ENCODE measurements at regions not wholly inside any gene's neighbourhood (a gene's known extent, or its start where the extent isn't known, plus 50 kb on each side); places are given as distances from the start of the nearest gene placed in this dataset.
"Not testable (repeated sequence)": the region's sequence is repeated elsewhere in the genome, so short reads cannot be mapped to it uniquely, and the experiment has no call there.

- DNase-seq, result no peak
Observed at GRCh38 chr18:1846640-1847039, 724.7 kb downstream of the METTL4 start.

DNA sequence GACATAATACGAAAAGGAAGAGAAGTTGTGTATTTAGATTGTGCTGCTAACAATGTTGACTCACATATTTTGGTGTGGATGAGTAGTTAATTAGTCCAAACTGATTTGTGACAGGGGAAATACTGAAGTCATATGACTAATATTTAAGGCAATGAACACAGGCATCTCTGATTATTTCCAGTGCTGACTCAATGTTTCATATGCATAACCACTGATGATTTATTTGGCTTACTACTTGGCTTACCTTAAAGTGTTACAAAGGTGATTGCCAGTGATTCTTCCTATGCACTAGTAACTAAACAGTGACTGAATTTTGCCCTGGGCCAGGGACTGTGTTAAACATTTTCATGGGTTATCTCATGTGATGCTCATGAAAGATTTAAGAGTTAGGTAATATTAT, 722.6 kb downstream of the METTL4 start:
- DNase-seq, result no peak

DNA sequence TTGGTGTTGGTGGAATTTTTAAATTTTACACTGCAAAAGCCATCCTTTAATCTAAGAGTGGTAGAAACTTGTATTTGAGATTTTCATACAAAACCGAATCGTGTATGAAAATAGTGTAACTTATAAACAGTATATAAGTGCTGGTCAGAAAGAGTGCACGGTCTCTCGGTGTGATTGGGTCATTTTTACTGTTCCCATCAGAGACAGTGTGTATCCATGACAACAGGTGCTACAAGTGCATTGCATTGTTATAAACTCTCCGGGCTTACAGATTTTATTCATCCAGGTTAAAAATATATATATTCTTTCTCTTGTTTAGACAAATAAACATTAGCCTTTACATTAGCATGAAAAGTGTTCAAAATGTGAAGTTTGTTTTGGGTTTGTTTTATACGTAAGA, 721.9 kb downstream of the METTL4 start:
- no peak for DNase-seq

- DNase-seq, result not testable (repeated sequence)
Observed at GRCh38 chr18:1857281-1857680, 714.0 kb downstream of the METTL4 start.

DNA sequence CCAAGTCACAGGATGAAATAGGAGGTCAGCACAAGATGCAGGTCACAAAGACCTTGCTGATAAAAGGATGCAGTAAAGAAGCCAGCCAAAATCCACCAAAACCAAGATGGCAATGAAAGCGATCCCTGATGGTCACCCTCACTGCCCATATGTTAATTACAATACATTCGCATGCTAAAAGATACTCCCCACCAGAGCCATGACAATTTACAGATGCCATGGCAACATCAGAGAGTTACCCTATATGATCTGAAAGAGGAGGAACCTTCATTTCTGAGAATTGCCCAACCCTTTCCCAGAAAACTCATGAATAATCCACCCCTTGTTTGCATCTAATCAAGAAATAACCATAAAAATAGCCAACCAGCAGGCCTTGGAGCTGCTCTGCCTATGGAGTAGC, 709.8 kb downstream of the METTL4 start:
- DNase-seq, result no peak

- DNase-seq, result no peak
Observed at GRCh38 chr18:1865869-1866268, 705.4 kb downstream of the METTL4 start.

DNA sequence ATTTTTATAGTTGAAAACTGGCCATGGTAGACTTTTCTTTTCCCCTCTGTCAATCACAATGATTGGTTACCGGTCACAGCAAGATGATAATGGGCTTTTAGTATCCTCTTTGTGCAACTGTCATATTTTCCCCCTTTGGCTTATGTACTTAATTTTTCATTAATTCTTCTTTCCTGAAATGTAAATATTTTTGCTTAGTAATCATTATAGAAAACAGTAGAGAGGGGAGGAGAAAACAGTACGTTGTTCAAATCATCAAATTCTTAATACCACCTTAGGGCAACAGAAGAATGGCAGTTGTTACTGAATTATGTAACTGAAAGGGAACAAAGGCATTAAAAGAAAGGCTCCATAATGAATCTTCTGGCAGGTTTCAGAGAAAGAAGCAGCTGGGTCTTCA, 699.0 kb downstream of the METTL4 start:
- no peak for DNase-seq

DNA sequence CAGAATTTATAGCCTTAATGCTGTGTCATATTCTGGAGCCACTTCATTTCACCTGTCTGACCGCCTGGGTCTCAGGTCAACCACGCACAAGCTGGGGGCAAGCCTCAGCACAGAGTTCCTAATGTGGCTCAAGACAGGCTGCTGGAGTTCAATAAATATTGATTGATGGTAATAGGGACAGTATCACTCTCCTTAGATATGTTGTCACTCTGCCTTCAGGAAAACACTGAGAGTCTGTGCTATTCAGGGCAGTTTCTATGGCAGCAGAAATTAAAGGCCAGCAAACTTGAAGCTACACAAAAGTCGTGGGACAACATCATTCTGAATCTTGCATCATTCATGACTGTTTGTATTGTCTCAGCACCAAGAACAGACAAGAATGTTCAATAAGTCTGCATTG, 696.1 kb downstream of the METTL4 start:
- no peak for DNase-seq

GRCh38 chr18:1884623-1885022, 686.7 kb downstream of the METTL4 start:
- DNase-seq, result no peak

GRCh38 chr18:1891641-1892040, 679.7 kb downstream of the METTL4 start:
- DNase-seq, result no peak

DNA sequence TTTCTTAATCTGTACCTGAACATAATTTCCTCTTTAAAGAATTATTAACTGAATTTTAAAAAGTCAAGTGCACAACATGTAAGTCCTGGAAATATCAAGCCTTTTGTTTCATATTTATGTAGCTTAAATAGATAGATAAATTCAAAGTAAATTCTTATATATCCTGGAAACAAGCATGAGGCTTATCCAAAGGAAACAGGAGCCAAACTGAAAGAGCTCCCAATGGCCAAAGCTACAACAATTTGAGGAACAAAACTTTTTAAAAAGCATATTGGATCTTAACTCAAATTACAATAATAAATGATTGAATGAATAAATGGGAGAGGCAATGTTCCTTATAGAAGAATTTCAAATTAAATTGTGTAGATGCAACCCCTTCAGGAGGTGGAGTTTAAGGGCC, 679.1 kb downstream of the METTL4 start:
- no peak for DNase-seq

- DNase-seq, result no peak
Observed at GRCh38 chr18:1895456-1896185, 675.7 kb downstream of the METTL4 start.

DNA sequence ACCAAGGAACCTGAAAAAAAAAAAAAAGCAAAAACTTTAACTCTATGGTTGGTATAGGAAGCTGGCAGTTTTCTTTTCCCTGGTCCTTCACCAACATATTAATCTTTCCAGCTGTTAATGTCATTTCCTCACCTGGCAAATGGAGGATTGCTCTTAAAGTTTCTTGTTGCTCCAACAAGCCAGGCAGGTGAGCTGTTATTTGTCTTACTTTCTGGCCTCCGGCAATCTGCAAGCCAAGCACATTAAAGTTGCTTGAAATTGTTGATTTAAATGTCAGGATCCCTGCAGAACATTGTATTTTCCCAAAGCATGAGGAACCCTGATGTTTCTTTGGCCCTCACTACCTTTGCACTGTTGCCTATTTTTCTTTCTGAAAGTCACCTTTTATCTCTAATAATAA, 664.9 kb downstream of the METTL4 start:
- no peak for DNase-seq

- no peak for DNase-seq
Observed at GRCh38 chr18:1907470-1908206, 663.7 kb downstream of the METTL4 start.

GRCh38 chr18:1914489-1914888, 656.8 kb downstream of the METTL4 start:
- DNase-seq, result no peak

DNA sequence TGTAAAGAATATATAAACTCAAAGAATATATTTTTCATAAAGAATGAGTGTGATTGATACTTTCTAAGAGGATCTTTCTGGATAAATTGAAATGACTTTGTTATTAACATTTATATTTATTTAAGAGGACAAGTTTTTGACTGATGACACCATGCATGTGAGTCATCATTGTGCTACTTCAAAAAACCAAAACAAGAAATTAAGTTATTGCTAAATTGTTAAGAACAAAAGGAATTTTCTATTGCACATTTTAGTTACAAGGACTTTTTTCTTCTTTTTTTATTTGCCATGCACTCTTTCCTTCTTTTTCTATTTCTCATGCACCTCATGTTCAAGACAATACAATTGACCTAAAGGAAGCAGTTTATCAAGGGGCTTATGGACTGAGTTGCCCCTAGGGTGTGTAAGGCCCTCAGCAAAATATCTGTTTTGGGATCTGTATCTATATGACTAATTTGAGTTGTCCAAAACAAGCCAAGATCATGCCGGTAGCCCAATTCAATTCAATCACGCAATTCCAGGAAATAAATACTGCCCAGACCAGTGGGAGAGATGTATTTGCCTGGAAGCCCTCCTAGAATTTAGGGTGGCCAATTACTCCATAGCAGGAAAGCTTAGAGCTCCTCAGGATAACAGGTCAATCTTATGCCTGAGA, 654.3 kb downstream of the METTL4 start:
- no peak for DNase-seq

DNA sequence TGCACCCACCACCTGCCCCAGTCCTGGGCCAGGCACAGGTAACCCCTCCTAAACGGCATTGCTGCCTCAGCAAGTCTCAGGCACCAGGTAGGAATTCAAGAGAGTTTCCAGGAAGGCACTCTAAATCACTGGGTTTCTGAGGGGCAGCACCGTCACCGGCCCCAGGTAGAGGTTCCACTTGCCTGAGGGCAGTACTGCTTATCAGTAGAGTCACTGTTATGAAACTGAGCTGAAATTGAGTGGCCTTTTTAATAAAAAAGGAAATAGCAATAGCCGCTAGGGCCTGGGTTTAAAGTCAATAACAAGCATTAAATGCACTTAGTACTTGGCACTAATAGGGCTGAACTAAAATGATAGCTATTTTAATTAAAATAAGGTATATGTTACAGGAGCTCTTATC, 653.7 kb downstream of the METTL4 start:
- no peak for DNase-seq

DNA sequence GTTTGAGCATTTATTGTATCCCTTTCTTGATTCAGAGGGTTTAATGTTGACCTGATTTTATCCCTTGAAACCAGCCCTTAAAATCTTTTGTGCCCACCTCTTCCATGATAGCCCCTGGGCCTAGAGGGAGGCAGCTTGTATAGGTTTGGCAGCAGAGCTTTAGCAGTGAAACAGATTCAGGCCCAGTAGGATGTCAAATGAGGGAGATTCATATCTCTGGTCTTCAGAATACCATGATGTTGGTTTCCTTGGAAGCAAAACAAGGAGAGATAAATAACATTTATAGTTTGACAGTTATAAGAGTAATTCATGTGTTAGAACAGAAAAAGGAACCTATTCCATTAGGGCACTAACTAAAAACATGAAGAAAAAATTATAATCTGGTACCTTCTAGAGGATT, 649.2 kb downstream of the METTL4 start:
- DNase-seq, result no peak

DNA sequence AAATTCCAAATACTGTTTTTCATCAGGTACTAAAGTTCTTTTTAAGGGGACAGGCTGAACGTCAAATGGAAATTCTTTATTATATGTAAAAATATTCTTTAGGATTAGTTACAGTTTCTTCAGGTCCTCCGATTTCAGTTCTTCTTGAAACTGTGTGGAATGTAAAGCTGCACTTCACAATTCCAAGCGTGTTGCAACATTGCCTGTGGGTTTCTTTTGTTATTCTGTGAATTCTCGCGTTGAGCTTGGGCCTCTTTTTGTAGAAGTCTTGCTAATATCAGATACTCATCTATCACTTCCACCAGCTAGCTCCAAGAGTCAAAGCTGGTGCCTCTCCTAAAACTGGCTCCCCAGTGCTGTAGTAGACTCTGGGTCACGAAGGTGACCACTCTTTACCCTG, 642.6 kb downstream of the METTL4 start:
- DNase-seq, result no peak

- DNase-seq, result no peak
Observed at GRCh38 chr18:1929720-1930119, 641.6 kb downstream of the METTL4 start.

GRCh38 chr18:1930291-1931270, 640.7 kb downstream of the METTL4 start:
- DNase-seq, result no peak

- no peak for DNase-seq
Observed at GRCh38 chr18:1952486-1952885, 618.8 kb downstream of the METTL4 start.
